ENCODE measurements at regions not wholly inside any gene's neighbourhood (a gene's known extent, or its start where the extent isn't known, plus 50 kb on each side); places are given as distances from the start of the nearest gene placed in this dataset.

GRCh38 chr12:123056053-123056452 is 75.6 kb downstream of the ARL6IP4 start:
- TF ChIP-seq POLR2AphosphoS5 (IDR thresholded peaks at IDR 0.05; ENCODE audit: low read depth) (no peak), CTCF (conservative IDR thresholded peaks at IDR 0.05; ENCODE audit: low read depth in 2 of 2) (no peak), CREB1 (CRISPR knock-in tag; IDR thresholded peaks at IDR 0.05; ENCODE audit: low read depth) (no peak), STAT1 (IDR thresholded peaks at IDR 0.05; ENCODE audit: unreplicated experiment) (no peak), REST (IDR thresholded peaks at IDR 0.05; ENCODE audit: unreplicated experiment) (no peak), NANOG (IDR thresholded peaks at IDR 0.05; ENCODE audit: borderline replicate concordance) (no peak), EZH2 (IDR thresholded peaks at IDR 0.05; ENCODE audit: low read depth, unreplicated experiment) (no peak), ETS1 (IDR thresholded peaks at IDR 0.05) (no peak), JUNB (IDR thresholded peaks at IDR 0.05; ENCODE audit: unreplicated experiment) (no peak), ZNF331 (CRISPR knock-in tag; IDR thresholded peaks at IDR 0.05; ENCODE audit: low read depth) (no peak), EZH2phosphoT487 (IDR thresholded peaks at IDR 0.05; ENCODE audit: unreplicated experiment) (no peak), ZNF114 (CRISPR knock-in tag; IDR thresholded peaks at IDR 0.05) (no peak)
